Activated CD4-positive, alpha-beta T cell treated with anti-CD3 and anti-CD28 coated beads, Interleukin-2, Interleukin-6, amounts not matched to agents 100 ng/mL and 50 ng/mL, durations not matched to agents 16 hours and 8 hours (primary cell): ENCODE measurements at regions not wholly inside any gene's neighbourhood (a gene's known extent, or its start where the extent isn't known, plus 50 kb on each side); places are given as distances from the start of the nearest gene placed in this dataset.

Experiments used
- DNase-seq: peaks from one replicate; pipeline ENCODE4 v3.0.0-alpha.2; 2020

- no peak for DNase-seq
These were observed 80.8 kb downstream of the S1PR1 start for GRCh38 chr1:101317590-101317989.

- no peak for DNase-seq
These were observed 86.7 kb downstream of the S1PR1 start for GRCh38 chr1:101323535-101323934.

- no peak for DNase-seq
These were observed 88.3 kb downstream of the S1PR1 start for GRCh38 chr1:101325144-101325543.

- DNase-seq = no peak
These were observed 93.8 kb downstream of the S1PR1 start for GRCh38 chr1:101330427-101331130.

- no peak for DNase-seq
These were observed 95.0 kb downstream of the S1PR1 start for GRCh38 chr1:101331794-101332193.

- no peak for DNase-seq
These were observed 95.8 kb downstream of the S1PR1 start for GRCh38 chr1:101332633-101333032.

GRCh38 chr1:101333186-101333585 lies 96.4 kb downstream of the S1PR1 start:
- DNase-seq = no peak

- no peak for DNase-seq
These were observed 101.1 kb downstream of the S1PR1 start for GRCh38 chr1:101337968-101338367.

GRCh38 chr1:101338714-101339430 lies 102.1 kb downstream of the S1PR1 start:
- peak; percentile 37 for DNase-seq

GRCh38 chr1:101344745-101345144 lies 107.9 kb downstream of the S1PR1 start:
- no peak for DNase-seq

- DNase-seq = no peak
These were observed 109.6 kb downstream of the S1PR1 start for GRCh38 chr1:101346419-101346818.

GRCh38 chr1:101356013-101356412 lies 119.2 kb downstream of the S1PR1 start:
- DNase-seq = no peak

- DNase-seq = no peak
These were observed 120.0 kb downstream of the S1PR1 start for GRCh38 chr1:101356604-101357443.

GRCh38 chr1:101357444-101357986 lies 120.7 kb downstream of the S1PR1 start:
- DNase-seq = peak; percentile 89

- no peak for DNase-seq
These were observed 123.7 kb downstream of the S1PR1 start for GRCh38 chr1:101360506-101360905.

GRCh38 chr1:101363891-101364318 lies 127.1 kb downstream of the S1PR1 start:
- DNase-seq = no peak

GRCh38 chr1:101364370-101365120 lies 127.7 kb downstream of the S1PR1 start:
- no peak for DNase-seq

- DNase-seq = no peak
These were observed 128.4 kb downstream of the S1PR1 start for GRCh38 chr1:101365186-101365585.

- no peak for DNase-seq
These were observed 129.1 kb downstream of the S1PR1 start for GRCh38 chr1:101365878-101366277.

GRCh38 chr1:101366513-101367215 lies 129.8 kb downstream of the S1PR1 start:
- DNase-seq = no peak

GRCh38 chr1:101367630-101368029 lies 130.8 kb downstream of the S1PR1 start:
- DNase-seq = no peak

- no peak for DNase-seq
These were observed 133.7 kb downstream of the S1PR1 start for GRCh38 chr1:101370488-101370887.
